HepG2 (cell line): ENCODE measurements at regions not wholly inside any gene's neighbourhood (a gene's known extent, or its start where the extent isn't known, plus 50 kb on each side); places are given as distances from the start of the nearest gene placed in this dataset.
"Not testable (repeated sequence)": the region's sequence is repeated elsewhere in the genome, so short reads cannot be mapped to it uniquely, and the experiment has no call there.

ENCODE experiments used
- ATAC-seq: fragments of 200-7000 bp; cut with Tn5 transposase; 3 replicates; pipeline ENCODE4 v1.9.1; 2020; ENCODE audit warnings: mild to moderate bottlenecking, moderate library complexity
- BruUV-seq: library from RNA; stranded (reverse); fragments of 400-500 nt; replicated peaks from 2 replicates; lab custom pipeline; 2021; lab: Mats Ljungman, UMichigan
- CTCF ChIA-PET: fragments of 300-600 bp; formaldehyde crosslinking; extraction: SDS; loops from one replicate; lab custom pipeline; 2021; ENCODE audit warnings: low total read pairs, inconsistent platforms, low intra/inter-chr PET ratio; lab: Yijun Ruan, JAX
- POLR2A ChIA-PET: fragments of 350-600 bp; sonication (Branson Sonifier 250); formaldehyde crosslinking; loops from one replicate; lab custom pipeline; 2020; ENCODE audit warnings: antibody characterized with exemption, inconsistent platforms; lab: Yijun Ruan, JAX
- DNase-seq: peaks from one replicate; pipeline ENCODE4 v3.0.0-alpha.2; 2015; ENCODE audit warnings: low spot score
- FAIRE-seq: peaks from 3 replicates; lab custom pipeline; 2011; peaks lifted over from hg19 to GRCh38; lab: Jason Lieb, UNC
- H2AFZ ChIP-seq: one replicate; pipeline ENCODE4 v1.6.1; 2011; ENCODE audit warnings: low read length, inconsistent platforms
- H3K27ac ChIP-seq: fragments of 300-600 bp; 3 replicates; pipeline ENCODE4 v1.8.0; 2011; ENCODE audit warnings: mixed run types, mild to moderate bottlenecking, mixed read lengths, low read length, inconsistent platforms; ENCODE audit not compliant: insufficient read depth; ENCODE audit errors: extremely low read length
- H3K27me3 ChIP-seq, 2 experiments: fragments of 200-600 bp in 1 of 2; 2 replicates in 1 of 2; 3 replicates in 1 of 2; pipeline versions ENCODE4 v1.6.0 to v1.8.0; 2011; ENCODE audit warnings: low read length in 2 of 2, mild to moderate bottlenecking in 2 of 2, moderate library complexity in 2 of 2, inconsistent platforms in 1 of 2; ENCODE audit not compliant: insufficient read depth in 2 of 2, control insufficient read depth in 1 of 2
- H3K36me3 ChIP-seq, 2 experiments: fragments of 200-600 bp in 1 of 2; replicated peaks in 1 of 2; 2 replicates in 1 of 2; 3 replicates in 1 of 2; pipeline versions ENCODE4 v1.5.1 to v1.8.0; 2011; ENCODE audit warnings: low read length in 2 of 2, inconsistent platforms in 1 of 2; ENCODE audit not compliant: insufficient read depth in 2 of 2, control insufficient read depth in 1 of 2
- H3K4me1 ChIP-seq: 2 replicates; pipeline ENCODE4 v1.5.1; 2012; ENCODE audit warnings: low read length, inconsistent platforms; ENCODE audit not compliant: insufficient read depth
- H3K4me2 ChIP-seq: 2 replicates; pipeline ENCODE4 v1.6.0; 2011; ENCODE audit warnings: low read depth, low read length, inconsistent platforms
- H3K4me3 ChIP-seq, 3 experiments: fragments of 200-600 bp in 1 of 3; sonication (generic), shearing (Covaris generic) in 1 of 3; replicated peaks in 1 of 3; 2 replicates each; pipeline ENCODE4 v1.5.1; 2011 to 2016; ENCODE audit warnings: low read length in 3 of 3, inconsistent platforms in 2 of 3, low read depth in 2 of 3, mild to moderate bottlenecking in 2 of 3, control low read depth in 1 of 3, mixed read lengths in 1 of 3; ENCODE audit not compliant: insufficient read depth in 1 of 3
- H3K79me2 ChIP-seq: one replicate; pipeline ENCODE4 v1.6.1; 2011; ENCODE audit warnings: low read length, inconsistent platforms; ENCODE audit not compliant: insufficient read depth
- H3K9ac ChIP-seq: 2 replicates; pipeline ENCODE4 v1.6.0; 2011; ENCODE audit warnings: mild to moderate bottlenecking, low read depth, low read length, inconsistent platforms; ENCODE audit not compliant: insufficient read depth
- H3K9me3 ChIP-seq: 2 replicates; pipeline ENCODE4 v1.5.1; 2012; ENCODE audit warnings: mild to moderate bottlenecking, low read length
- H4K20me1 ChIP-seq: 2 replicates; pipeline ENCODE4 v1.6.0; 2011; ENCODE audit warnings: inconsistent platforms, mild to moderate bottlenecking, low read length, moderate library complexity; ENCODE audit not compliant: insufficient read depth
- WGBS: methylation state at CpG from one replicate; pipeline ENCODE4 v1.1.6; 2017; ENCODE audit warnings: low lambda C conversion rate; 5-methylcytosine and 5-hydroxymethylcytosine counted together
- in situ Hi-C: cut with HindIII; loops from 2 replicates; pipeline ENCODE4 v1.10.0; 2017; ENCODE audit warnings: low pct_unique_long_range_greater_than_20kb; ENCODE audit not compliant: extremely low pct_ligation_motif_present
- intact Hi-C: fragments of 100-400 bp; cut with micrococcal nuclease; formaldehyde crosslinking; loops from one replicate; pipeline ENCODE4 v1.10.0; 2022; ENCODE audit not compliant: unreplicated experiment
- TF ChIP-seq, protein P1 (sequence below): sonication (generic); formaldehyde crosslinking; IDR thresholded peaks from 2 replicates; pipeline ENCODE4 v1.8.1; 2023; ENCODE audit warnings: mild to moderate bottlenecking, moderate library complexity, missing genetic modification reagents

DNA sequence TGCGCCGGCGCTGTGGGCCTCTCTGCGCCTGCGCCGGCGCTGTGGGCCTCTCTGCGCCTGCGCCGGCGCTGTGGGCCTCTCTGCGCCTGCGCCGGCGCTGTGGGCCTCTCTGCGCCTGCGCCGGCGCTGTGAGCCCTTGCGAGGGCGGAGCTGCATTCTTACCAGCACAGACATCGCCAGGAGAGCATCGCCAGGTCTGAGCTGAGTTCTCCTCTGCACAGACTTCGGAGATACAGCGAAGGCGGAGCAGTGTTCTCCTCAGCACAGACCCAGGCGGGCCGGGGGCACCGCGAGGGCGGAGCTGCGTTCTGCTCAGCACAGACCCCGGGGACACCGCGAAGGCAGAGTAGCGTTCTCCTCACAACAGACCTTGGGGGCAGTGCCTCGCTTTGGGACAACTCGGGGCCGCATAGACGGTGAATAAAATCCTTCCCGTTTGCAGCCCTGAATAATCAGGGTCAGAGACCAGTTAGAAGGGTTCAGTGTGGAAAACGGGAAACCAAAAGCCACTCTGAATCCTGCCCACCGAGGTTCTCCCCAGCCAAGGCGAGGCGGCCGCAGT is 1268.1 kb downstream of the FOXD4L5 start:
- H2AFZ ChIP-seq, H3K27me3 ChIP-seq, H4K20me1 ChIP-seq, H3K4me3 ChIP-seq, in situ Hi-C loops, POLR2A ChIA-PET, BruUV-seq, CTCF ChIA-PET, H3K9ac ChIP-seq, H3K4me2 ChIP-seq, FAIRE-seq, H3K36me3 ChIP-seq, intact Hi-C loops, H3K9me3 ChIP-seq, H3K27ac ChIP-seq, H3K79me2 ChIP-seq, ATAC-seq, H3K4me1 ChIP-seq, DNase-seq: not testable (repeated sequence)
- 90% methylated on average over 22 of the region's 46 CpGs for WGBS

DNA sequence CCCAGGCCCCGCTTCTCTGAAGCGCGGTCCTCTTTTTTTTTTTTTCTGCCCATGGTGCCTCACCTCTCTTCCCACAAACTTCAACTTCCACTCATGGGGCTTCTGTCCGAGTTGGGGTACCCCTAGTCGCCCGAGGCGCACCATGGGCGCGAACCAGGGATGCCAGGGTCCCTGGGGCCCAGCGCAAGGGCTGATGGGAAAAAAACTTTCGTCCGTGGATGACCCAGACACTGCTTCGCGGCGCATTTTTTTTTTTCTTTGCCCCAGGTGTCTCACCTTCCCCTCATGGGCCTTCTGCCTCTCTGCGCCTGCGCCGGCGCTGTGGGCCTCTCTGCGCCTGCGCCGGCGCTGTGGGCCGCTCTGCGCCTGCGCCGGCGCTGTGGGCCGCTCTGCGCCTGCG is 1268.8 kb downstream of the FOXD4L5 start:
- H3K9me3 ChIP-seq, H3K27me3 ChIP-seq, H2AFZ ChIP-seq, H3K27ac ChIP-seq, ATAC-seq, FAIRE-seq, intact Hi-C loops, H3K4me2 ChIP-seq, H3K9ac ChIP-seq, POLR2A ChIA-PET, in situ Hi-C loops, H4K20me1 ChIP-seq, H3K36me3 ChIP-seq, H3K4me3 ChIP-seq, H3K4me1 ChIP-seq, H3K79me2 ChIP-seq, DNase-seq, BruUV-seq, CTCF ChIA-PET: not testable (repeated sequence)
- 56% methylated on average over 31 of the region's 31 CpGs for WGBS

DNA sequence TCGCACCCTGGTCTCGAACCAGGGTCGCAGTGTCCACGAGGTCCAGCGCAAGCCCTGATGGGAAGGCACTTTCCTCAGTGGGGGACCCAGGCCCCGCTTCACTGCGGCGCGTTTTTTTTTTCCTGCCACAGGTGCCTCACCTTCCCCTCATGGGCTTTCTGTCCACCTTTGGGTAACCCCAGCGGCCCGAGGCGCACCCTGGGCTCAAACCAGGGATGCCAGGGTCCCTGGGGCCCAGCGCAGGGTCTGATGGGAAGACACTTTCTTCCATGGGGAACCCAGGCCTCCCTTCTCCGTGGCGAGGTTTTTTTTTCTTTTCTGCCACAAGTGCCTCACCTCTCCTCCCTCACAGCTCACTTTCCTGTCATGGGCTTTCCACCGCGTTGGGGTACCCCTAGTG is 1269.9 kb downstream of the FOXD4L5 start:
- Histone ChIP-seq H3K27ac (no peak overlapping the region), H3K79me2 (no peaks in the 10 kb centered on the region), H3K27me3 (no peaks in the 10 kb centered on the region), H3K36me3 (no peaks in the 10 kb centered on the region), H3K4me2 (no peak overlapping the region), H3K9me3 (no peaks in the 10 kb centered on the region), H2AFZ (no peak overlapping the region), H4K20me1 (no peaks in the 10 kb centered on the region), H3K4me3 (no peak overlapping the region), H3K4me1 (no peaks in the 10 kb centered on the region), H3K9ac (no peak overlapping the region)
- CTCF ChIA-PET, result no interaction called here
- in situ Hi-C loops, result no loop called here
- no peak for FAIRE-seq
- DNase-seq, result no peak
- TF ChIP-seq, protein P1, sequence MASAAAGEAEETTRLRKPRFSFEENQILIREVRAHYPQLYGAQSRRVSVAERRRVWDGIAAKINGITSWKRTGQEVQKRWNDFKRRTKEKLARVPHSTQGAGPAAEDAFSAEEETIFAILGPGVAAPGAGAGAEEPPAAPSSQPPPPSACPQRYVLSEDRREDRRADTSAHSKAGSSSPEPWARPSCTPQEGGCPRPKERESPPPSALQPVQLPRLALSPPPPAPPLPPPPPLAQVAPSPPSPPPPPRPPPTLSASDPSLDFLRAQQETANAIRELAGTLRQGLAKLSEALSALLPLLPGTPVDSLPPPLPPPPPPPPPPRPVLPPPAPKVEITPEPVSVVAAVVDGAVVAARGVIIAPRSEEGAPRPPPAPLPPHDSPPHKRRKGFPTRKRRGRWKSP, result no peak
- BruUV-seq, result no TSS peak
- 5% methylated on average over 12 of the region's 17 CpGs for WGBS
- intact Hi-C loops, result no loop called here
- POLR2A ChIA-PET, result no interaction called here
- no peak for ATAC-seq

DNA sequence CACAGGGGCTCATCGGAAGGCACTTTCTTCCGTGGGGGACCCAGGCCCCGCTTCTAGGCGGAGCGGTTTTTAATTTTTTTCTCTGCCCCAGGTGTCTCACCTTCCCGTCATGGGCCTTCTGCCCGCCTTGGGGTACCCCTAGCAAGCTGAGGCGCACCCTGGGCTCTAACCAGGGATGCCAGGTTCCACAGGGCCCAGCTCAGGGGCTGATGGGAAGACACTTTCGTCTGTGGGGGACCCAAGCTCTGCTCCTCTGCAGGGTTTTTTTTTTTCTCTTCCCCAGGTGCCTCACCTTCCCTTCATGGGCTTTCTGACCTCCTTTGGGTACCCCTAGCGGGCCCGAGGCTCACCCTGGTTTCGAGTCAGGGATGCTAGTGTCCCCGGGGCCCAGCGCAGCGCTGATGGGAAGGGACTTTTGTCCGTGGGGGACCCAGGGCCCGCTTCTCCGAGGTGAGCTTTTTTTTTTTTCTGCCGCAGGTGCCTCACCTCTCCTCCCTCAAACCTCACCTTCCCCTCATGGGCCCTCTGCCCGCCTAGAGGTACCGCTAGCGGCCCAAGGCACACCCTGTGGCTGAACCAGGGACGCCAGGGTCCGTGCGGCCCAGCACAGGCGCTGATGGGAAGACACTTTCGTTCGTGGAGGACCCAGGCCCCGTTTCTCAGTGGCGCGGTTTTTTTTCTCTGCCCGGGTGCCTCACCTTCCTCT is 1270.5 kb downstream of the FOXD4L5 start:
- BruUV-seq, POLR2A ChIA-PET, in situ Hi-C loops: not testable (repeated sequence)

More for the DNA sequence above, 1270.5 kb downstream of the FOXD4L5 start:
- H3K9ac ChIP-seq, H3K9me3 ChIP-seq, H3K4me1 ChIP-seq, H2AFZ ChIP-seq, H3K4me3 ChIP-seq, H3K4me2 ChIP-seq, DNase-seq, H3K36me3 ChIP-seq, FAIRE-seq, intact Hi-C loops, CTCF ChIA-PET, H3K79me2 ChIP-seq, H3K27ac ChIP-seq, H3K27me3 ChIP-seq, H4K20me1 ChIP-seq: not testable (repeated sequence)
- peak; percentile 44; the same call in 2 of the 3 replicates for ATAC-seq
- 8% methylated on average over 19 of the region's 32 CpGs for WGBS
